HTR-8/SVneo (cell line): ENCODE measurements at regions not wholly inside any gene's neighbourhood (a gene's known extent, or its start where the extent isn't known, plus 50 kb on each side); places are given as distances from the start of the nearest gene placed in this dataset.

ENCODE experiments used
- DNase-seq: peaks from one replicate; pipeline ENCODE4 v3.0.0; 2011; ENCODE audit warnings: low spot score, mixed read lengths; ENCODE audit not compliant: insufficient read length
- FAIRE-seq: peaks from 2 replicates; lab custom pipeline; 2011; peaks lifted over from hg19 to GRCh38; lab: Jason Lieb, UNC

- DNase-seq (no peak), FAIRE-seq (no peak)
Measured at GRCh38 chr13:91097269-91097668, 250.2 kb upstream of the MIR17HG start.

- no peak for FAIRE-seq
Measured at GRCh38 chr13:91099877-91100276, 247.6 kb upstream of the MIR17HG start.

DNA sequence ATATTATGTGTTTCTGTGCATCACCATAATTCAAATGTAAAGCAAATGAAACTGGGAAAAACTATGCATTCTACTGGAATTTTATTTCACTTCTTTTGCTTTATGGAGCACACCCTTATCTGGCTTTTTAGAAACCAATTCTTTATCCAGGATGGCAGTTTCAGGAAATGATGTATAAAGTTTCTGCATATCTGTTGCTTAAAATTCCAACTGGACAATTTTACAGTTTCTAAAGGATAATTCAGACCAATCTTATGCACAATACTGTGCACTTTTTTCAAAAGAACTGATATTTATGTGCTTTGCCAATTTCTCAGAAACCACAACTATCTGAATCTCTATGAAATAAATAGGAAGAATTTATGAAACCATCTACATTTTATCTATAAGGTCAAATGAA lies 246.5 kb upstream of the MIR17HG start:
- no peak for FAIRE-seq

More at GRCh38 chr13:91099877-91100276, 247.6 kb upstream of the MIR17HG start:
- DNase-seq = no peak

DNA sequence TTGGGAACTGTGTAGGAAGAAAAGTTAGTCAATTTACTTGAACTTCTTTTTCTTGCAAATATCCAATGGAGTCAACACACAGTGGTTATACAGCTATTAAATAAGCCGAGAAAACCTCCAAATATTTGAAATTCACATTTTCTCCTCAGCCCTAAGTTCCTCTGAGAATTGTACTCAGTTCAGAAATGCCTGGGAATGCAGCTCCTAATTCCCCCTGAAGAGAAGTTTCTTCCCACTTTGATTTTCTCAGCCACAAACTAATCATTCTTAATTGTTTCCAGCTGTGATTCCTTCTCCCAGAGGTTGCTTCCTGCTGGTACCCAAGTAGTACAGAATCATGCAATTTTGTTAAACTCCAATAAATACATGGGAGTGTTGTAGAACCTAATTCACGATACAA lies 246.1 kb upstream of the MIR17HG start:
- no peak for FAIRE-seq

More for the DNA sequence above, 246.5 kb upstream of the MIR17HG start:
- no peak for DNase-seq

DNA sequence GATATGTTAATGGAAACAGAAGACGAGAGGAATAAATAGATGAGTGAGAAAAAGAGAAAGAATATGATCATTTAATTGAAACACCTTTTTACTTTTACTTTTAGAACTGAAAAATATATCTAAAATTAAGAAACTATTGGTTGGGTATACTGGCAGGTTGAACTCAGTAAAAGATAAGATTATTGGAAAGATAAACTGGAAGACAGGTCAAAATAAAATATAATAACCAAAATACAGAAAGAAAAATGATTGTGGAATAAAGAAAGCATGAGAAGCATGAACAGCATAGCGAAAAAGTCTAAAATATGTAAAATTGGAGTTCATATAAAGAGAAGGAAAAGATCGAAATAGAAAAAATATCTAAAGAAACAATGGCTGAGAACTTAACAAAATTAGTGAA lies 242.2 kb upstream of the MIR17HG start:
- FAIRE-seq (no peak), DNase-seq (no peak)

More for the DNA sequence above, 246.1 kb upstream of the MIR17HG start:
- DNase-seq = no peak

GRCh38 chr13:91106565-91106964 lies 240.9 kb upstream of the MIR17HG start:
- no peak for FAIRE-seq

DNA sequence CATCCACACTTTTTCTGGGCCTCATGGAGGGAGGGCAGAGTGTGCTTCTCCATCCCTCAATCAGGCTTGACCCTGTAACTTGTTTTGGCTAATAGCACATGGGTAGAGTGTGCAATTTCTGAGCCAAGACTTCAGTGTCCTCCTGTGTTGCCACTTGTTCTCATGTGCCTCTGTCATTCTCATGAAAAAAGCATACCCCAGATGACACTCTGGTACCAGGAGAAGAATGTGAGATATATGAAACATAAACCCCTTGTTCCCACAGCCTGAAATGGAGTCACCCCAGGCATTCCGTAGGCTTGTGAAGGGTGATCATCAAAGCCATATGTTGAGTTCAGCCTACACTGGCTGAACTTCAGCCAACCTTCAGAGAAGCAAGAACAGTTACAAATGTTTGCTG lies 239.2 kb upstream of the MIR17HG start:
- no peak for FAIRE-seq
- DNase-seq = no peak

More at GRCh38 chr13:91106565-91106964, 240.9 kb upstream of the MIR17HG start:
- DNase-seq = no peak

DNA sequence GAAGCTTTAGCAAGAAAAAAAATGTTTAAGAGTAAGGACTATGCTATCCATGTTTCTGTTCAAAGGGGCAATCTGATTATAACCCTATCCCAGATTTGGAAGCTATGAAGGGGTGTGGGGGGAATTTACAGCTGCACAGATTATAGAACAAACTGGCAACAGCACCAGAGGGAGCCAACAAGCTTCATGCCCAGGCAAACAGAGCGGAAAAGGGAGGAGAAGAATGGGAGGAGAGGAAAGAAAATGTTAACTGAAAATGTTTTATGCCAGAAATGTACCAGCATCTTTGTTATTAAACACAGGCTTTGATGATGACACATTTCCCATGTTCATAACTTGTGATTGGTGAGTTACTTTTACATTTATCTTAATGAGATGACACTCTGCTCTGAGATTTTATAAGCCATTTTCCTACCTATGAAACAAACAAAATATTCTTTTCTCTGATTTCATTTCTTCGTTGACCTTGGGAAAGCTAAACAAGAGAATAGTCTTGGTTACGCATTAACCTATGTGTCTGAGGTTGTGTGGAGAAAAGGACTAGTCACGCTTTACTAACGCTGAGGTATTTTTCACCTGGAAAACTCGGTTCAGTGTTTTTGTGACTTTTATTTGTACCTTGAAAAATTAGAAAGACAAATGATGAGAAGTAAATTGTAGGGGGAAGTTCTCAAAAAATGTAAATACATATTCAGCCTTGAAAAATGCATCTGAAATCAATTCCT lies 235.8 kb upstream of the MIR17HG start:
- FAIRE-seq (no peak), DNase-seq (no peak)

DNA sequence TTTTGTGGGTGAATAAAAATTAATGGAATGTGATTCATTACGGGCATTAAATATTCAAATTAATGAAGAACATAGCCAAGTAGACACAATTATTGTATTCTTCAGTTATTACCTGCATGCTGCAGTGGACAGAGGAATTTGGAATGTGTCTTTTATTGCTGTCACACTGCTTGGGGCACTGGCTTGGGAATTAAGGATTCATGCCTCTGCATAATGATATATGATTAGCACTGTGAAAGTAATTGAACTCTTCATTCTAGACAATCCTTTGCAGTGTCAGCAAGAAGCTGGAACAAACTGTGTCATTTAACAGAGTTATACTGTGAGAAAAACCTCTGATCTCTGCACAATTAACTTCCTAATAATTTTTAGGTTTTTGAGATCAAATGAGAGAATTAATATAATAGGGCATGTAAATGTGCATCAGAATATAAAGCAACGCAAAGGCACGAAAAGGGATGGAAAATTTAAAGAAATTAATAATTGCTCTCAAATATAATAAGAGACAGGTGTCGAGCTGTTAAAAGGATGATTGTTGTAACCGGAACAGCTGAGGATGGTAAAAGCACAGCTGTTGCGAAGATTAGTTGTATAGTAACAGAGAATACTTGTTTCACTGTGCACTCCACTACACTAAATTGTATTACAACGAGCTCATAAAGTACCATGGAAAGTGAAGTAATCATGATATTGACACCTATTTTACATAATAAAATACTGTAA lies 235.1 kb upstream of the MIR17HG start:
- DNase-seq (no peak), FAIRE-seq (no peak)

- no peak for DNase-seq
- no peak for FAIRE-seq
Measured at GRCh38 chr13:91112924-91113277, 234.6 kb upstream of the MIR17HG start.

GRCh38 chr13:91115776-91116175 lies 231.7 kb upstream of the MIR17HG start:
- DNase-seq (no peak), FAIRE-seq (no peak)

- DNase-seq = no peak
- no peak for FAIRE-seq
Measured at GRCh38 chr13:91117351-91117750, 230.1 kb upstream of the MIR17HG start.

- FAIRE-seq = no peak
- DNase-seq = no peak
Measured at GRCh38 chr13:91119643-91120042, 227.8 kb upstream of the MIR17HG start.

- FAIRE-seq (no peak), DNase-seq (no peak)
Measured at GRCh38 chr13:91122766-91123165, 224.7 kb upstream of the MIR17HG start.

DNA sequence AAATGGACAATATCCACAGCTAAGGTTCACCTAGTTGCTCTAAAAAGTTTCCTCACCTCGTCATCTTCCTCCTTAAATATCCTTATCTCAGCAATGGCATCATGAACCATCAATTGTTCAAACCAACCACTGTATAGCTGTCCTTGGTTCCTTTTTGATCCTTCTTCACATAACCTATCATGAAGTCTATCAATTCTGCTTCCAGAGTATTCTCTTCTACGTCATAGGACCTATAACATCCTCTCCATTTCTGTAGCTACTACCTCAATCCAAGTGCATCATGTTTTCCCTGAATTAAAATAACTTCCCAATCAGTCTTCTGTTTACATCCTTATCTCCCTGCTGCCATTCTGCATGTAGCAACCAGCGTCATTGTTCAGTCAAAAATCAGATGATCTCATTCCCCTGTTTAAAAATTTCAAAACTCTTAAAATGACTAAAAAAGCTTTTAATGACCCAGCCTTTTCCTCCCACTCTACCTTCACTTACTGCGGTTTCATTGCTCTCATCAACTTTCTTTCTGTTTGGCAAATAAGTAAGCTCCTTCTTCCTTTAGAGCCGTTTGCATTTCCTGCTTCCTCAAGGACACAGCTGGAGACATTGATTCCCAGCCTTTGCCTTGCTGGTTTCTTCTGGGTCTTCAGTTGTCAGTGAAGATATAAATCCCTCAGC lies 223.9 kb upstream of the MIR17HG start:
- no peak for DNase-seq
- no peak for FAIRE-seq

DNA sequence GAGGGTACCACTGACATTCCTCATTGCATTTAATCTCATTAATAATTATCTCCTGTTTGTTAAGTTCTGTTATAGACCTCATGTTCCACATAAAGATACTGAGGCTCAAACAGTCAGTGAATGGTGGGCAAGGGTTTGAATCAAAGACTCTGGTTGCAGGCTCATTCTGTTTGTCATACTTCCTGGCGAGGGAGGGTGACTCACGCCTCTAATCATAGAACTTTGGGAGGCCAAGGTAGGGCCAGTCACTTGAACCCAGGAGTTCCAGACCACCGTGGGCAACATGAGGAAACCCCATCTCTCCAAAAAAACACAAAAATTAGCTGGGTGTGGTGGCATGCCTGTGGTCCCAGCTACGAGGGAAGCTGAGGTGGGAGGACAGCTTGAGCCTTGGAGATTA lies 220.7 kb upstream of the MIR17HG start:
- FAIRE-seq (no peak), DNase-seq (no peak)

DNA sequence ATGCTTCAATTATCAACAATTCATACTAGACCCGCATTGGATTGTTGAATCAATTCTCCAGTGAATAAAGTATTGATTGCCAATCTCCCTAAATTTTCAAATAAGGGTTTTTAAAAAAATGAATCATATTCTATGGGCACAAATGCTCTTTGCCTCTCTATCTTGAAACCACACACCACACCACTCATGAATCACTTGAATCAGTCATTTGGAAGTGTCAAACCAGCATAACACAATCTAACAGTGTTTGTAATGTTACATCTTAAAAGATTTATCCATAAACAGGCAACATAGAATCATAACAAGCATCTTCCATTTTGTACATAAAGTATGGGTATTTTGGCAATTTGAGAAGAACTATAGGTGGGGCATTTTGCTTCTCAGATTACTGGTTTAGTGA lies 219.5 kb upstream of the MIR17HG start:
- DNase-seq = no peak
- no peak for FAIRE-seq

GRCh38 chr13:91132381-91132780 lies 215.1 kb upstream of the MIR17HG start:
- FAIRE-seq (no peak), DNase-seq (no peak)

- FAIRE-seq (no peak), DNase-seq (no peak)
Measured at GRCh38 chr13:91132786-91133185, 214.7 kb upstream of the MIR17HG start.

GRCh38 chr13:91133941-91134802 lies 213.3 kb upstream of the MIR17HG start:
- DNase-seq (peak; percentile 26), FAIRE-seq (no peak)
